Ishikawa (cell line): ENCODE measurements at regions not wholly inside any gene's neighbourhood (a gene's known extent, or its start where the extent isn't known, plus 50 kb on each side); places are given as distances from the start of the nearest gene placed in this dataset.

Experiments used
- CEBPB ChIP-seq: IDR thresholded peaks from 2 replicates; pipeline ENCODE4 v1.6.1; 2012
- CREB1 ChIP-seq: IDR thresholded peaks from 2 replicates; pipeline ENCODE4 v1.6.1; 2012; ENCODE audit warnings: low read depth
- EGR1 ChIP-seq: IDR thresholded peaks from 2 replicates; pipeline ENCODE4 v1.6.1; 2012
- EP300 ChIP-seq: IDR thresholded peaks from 2 replicates; pipeline ENCODE4 v1.6.1; 2012; ENCODE audit warnings: borderline replicate concordance
- FOXM1 ChIP-seq: IDR thresholded peaks from 2 replicates; pipeline ENCODE4 v1.6.1; 2012; ENCODE audit warnings: low read depth, borderline replicate concordance
- NFIC ChIP-seq: IDR thresholded peaks from 2 replicates; pipeline ENCODE4 v1.6.1; 2012
- RAD21 ChIP-seq: IDR thresholded peaks from 2 replicates; pipeline ENCODE4 v1.6.1; 2012; ENCODE audit warnings: low read depth
- TAF1 ChIP-seq: IDR thresholded peaks from 2 replicates; pipeline ENCODE4 v1.6.1; 2012; ENCODE audit warnings: low read depth, mild to moderate bottlenecking
- TCF12 ChIP-seq: IDR thresholded peaks from 2 replicates; pipeline ENCODE4 v1.6.1; 2012; ENCODE audit warnings: low read depth
- TEAD4 ChIP-seq: IDR thresholded peaks from 2 replicates; pipeline ENCODE4 v1.6.1; 2012
- YY1 ChIP-seq: IDR thresholded peaks from 2 replicates; pipeline ENCODE4 v1.6.1; 2012; ENCODE audit warnings: low read depth
- ZBTB7A ChIP-seq: IDR thresholded peaks from 2 replicates; pipeline ENCODE4 v1.6.1; 2012; ENCODE audit warnings: low read depth
- TF ChIP-seq, protein P1 (sequence below): IDR thresholded peaks from 2 replicates; pipeline ENCODE4 v1.6.1; 2012
- TF ChIP-seq, protein P2 (sequence below): IDR thresholded peaks from 2 replicates; pipeline ENCODE4 v1.6.1; 2012; ENCODE audit warnings: low read depth, mild to moderate bottlenecking
- TF ChIP-seq, protein P3 (sequence below): IDR thresholded peaks from 2 replicates; pipeline ENCODE4 v1.6.1; 2012

DNA sequence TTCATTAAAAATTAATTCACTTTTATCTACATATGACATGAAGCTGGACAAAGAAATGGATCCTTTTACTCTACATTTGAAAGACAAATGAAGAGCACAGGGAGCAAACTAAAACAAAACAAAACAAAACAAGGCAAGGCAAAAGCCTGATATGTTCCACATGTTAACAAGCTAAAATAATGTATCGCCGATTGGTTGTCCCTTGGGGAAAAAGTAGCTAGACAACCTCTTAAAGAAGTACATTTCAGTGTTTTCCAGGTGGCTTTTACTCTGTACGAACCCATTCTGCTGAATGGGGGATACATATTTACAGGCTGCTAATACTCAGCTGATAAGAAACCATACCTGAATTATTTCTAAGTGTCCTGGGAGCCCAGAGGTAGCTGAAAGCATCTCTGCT is 493.0 kb upstream of the TBL1XR1 start:
- TF ChIP-seq EGR1 (no peak), TEAD4 (no peak), FOXM1 (no peak), RAD21 (no peak), ZBTB7A (no peak), NFIC (no peak), TCF12 (no peak), TAF1 (no peak), YY1 (no peak)
- TF ChIP-seq, protein P1, sequence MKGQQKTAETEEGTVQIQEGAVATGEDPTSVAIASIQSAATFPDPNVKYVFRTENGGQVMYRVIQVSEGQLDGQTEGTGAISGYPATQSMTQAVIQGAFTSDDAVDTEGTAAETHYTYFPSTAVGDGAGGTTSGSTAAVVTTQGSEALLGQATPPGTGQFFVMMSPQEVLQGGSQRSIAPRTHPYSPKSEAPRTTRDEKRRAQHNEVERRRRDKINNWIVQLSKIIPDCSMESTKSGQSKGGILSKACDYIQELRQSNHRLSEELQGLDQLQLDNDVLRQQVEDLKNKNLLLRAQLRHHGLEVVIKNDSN, result no peak
- TF ChIP-seq, protein P2, sequence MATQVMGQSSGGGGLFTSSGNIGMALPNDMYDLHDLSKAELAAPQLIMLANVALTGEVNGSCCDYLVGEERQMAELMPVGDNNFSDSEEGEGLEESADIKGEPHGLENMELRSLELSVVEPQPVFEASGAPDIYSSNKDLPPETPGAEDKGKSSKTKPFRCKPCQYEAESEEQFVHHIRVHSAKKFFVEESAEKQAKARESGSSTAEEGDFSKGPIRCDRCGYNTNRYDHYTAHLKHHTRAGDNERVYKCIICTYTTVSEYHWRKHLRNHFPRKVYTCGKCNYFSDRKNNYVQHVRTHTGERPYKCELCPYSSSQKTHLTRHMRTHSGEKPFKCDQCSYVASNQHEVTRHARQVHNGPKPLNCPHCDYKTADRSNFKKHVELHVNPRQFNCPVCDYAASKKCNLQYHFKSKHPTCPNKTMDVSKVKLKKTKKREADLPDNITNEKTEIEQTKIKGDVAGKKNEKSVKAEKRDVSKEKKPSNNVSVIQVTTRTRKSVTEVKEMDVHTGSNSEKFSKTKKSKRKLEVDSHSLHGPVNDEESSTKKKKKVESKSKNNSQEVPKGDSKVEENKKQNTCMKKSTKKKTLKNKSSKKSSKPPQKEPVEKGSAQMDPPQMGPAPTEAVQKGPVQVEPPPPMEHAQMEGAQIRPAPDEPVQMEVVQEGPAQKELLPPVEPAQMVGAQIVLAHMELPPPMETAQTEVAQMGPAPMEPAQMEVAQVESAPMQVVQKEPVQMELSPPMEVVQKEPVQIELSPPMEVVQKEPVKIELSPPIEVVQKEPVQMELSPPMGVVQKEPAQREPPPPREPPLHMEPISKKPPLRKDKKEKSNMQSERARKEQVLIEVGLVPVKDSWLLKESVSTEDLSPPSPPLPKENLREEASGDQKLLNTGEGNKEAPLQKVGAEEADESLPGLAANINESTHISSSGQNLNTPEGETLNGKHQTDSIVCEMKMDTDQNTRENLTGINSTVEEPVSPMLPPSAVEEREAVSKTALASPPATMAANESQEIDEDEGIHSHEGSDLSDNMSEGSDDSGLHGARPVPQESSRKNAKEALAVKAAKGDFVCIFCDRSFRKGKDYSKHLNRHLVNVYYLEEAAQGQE, result no peak
- TF ChIP-seq, protein P3, sequence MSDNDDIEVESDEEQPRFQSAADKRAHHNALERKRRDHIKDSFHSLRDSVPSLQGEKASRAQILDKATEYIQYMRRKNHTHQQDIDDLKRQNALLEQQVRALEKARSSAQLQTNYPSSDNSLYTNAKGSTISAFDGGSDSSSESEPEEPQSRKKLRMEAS, result no peak

DNA sequence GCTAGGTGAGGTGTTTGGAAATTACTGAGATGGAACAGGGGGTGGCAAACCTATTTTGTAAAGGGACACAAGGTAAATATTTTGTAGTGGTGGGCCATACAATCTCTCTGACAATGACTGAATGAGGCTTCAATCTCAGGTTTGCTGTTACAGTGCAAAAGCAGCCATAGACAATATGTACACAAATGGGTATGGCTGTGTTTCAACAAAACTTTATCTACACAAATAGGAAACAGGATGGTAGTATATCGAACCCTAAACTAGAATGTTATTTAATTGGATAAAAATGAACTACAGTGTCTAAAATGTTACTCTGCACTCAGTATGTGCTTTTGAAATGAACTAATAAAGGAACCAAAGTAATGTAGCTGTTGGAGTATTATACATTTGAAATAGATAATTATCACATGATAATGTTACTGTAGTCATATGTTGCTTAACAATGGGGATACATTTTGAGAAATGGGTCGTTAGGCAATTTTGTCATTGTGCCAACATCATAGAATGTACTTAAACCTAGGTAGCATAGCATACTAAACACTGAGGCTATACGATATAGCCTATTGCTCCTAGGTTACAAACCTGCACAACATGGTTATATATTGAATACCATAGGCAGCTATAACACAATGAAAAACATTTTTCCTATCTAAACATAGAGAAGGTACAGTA is 495.2 kb upstream of the TBL1XR1 start:
- TF ChIP-seq, protein P3, result no peak
- TF ChIP-seq CREB1, result no peak

DNA sequence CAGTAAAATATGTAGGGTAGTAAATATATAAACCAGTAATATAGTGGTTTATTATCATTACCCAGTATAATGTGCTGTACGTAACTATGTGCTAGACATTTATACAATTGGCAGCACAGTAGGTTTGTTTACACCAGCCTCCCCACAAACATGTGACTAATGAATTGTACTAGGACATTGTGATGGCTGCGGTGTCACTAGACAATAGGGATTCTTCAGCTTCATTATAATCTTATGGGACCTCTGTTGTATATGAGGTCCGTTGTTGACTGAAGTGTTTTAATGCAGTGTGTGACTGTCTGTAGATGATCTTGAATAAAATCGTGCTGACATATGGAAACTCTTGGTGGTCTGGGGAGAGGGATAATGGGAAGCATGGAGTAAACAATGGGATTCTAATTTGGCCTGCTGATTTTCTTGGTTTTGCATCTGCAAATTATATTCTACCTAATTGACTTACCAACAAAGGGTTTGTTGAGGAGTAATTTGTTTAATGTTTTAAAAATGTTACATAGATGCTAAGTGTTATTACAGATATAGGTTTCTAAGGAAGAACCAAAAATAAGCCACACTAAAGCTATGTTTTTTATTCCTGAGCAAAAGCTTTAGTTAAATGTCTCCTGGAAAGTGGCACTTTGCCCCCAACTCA is 496.5 kb upstream of the TBL1XR1 start:
- TF ChIP-seq TCF12, result no peak
- TF ChIP-seq, protein P2, result no peak
- no peak for TF ChIP-seq NFIC
- TF ChIP-seq TAF1, result no peak
- TF ChIP-seq CREB1, result no peak
- no peak for TF ChIP-seq CEBPB
- TF ChIP-seq TEAD4, result no peak
- TF ChIP-seq EP300, result no peak
- TF ChIP-seq, protein P3, result no peak
- TF ChIP-seq EGR1, result no peak
- TF ChIP-seq FOXM1, result no peak
- no peak for TF ChIP-seq ZBTB7A
- TF ChIP-seq, protein P1, result no peak
- no peak for TF ChIP-seq YY1
- no peak for TF ChIP-seq RAD21

DNA sequence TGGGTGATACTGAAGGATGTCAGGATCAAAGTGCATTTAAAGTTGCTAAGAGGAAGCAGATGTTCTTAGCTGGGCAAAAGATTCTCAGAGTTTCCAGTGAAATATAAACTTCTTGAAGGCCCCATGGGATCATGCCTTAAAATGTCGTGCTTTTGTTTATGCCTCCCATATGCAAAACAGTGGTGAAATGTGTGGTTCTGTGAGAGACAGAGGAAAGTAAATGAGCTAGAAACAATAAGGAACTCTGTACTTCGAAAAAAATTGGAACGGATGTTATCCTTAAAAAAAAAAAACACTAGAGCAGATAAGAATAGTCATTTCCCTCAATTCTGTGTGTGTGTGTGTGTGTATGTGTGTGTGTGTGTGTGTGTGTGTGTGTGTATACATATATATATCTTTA is 497.0 kb upstream of the TBL1XR1 start:
- TF ChIP-seq NFIC (no peak), ZBTB7A (no peak), EGR1 (no peak), RAD21 (no peak)

DNA sequence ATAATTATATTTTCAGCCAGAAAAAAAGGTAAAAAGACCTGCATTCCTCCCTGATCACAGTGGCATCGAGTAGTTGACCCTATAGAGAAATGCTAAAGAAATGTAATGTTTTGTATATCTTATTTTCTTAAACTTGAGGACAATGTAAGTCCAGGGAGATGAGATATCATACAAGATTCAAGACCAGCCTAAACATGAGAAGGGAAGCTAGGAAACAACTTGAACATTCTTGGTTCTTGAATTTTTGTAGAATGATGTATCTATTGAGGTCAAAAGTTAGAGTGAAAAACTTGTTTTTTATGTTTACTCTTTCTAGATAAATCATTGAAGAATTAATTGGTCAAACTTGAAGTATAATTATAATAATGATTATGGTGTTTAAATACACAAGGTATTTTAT is 497.7 kb upstream of the TBL1XR1 start:
- TF ChIP-seq EP300, result no peak
- no peak for TF ChIP-seq TAF1
- TF ChIP-seq, protein P2, result no peak
- no peak for TF ChIP-seq CREB1
- TF ChIP-seq, protein P1, result no peak
- TF ChIP-seq TCF12, result no peak
- no peak for TF ChIP-seq FOXM1
- no peak for TF ChIP-seq NFIC
- TF ChIP-seq RAD21, result no peak
- no peak for TF ChIP-seq TEAD4
- no peak for TF ChIP-seq YY1
- TF ChIP-seq, protein P3, result no peak
- TF ChIP-seq ZBTB7A, result no peak
- no peak for TF ChIP-seq CEBPB
- TF ChIP-seq EGR1, result no peak
